ENCODE measurements at regions not wholly inside any gene's neighbourhood (a gene's known extent, or its start where the extent isn't known, plus 50 kb on each side); places are given as distances from the start of the nearest gene placed in this dataset.

DNA sequence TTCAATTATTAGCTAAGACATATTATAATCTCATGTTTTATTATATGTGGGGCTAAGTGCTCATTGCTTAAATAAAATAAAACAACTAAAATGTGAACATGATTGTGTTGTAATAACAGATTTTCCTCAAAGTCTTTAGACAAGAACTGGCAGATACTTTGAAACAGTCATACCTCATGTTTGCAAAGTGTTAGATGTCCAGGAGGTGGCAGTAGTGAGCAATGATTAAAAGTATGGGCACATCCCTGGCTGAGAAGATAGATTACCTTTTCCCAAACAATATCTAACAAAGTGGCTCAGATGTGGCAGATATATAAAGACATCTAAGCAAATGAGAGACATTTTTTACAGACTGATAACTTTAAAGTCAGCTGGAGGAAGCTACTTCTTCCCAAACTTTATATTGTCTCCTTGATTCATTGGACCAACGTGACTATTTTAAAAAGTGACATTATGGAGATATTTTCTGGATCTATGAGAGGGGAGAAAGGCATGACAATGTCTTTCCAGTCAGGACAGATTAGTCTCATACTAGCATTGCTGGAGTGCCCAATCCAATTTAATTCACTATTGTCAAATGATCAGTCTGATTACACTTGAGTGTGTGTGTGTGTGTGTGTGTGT, 269.8 kb downstream of the S1PR1 start:
- ChIA-PET POLR2A (no interaction called here), CTCF (interaction anchor here (0.6 to 1.8 kb wide), 8 partner anchors 14 to 1955 kb away, joined by 3 to 12 read pairs (median 4); no protein-coding TSS in a partner anchor)
- H4K20me1 ChIP-seq (replicated peaks; ENCODE audit: control insufficient read depth, extremely low read depth, insufficient read depth, low read length) = no peaks in the 10 kb centered on the region
- no peaks in the 10 kb centered on the region for H3K36me3 ChIP-seq (ENCODE audit: control insufficient read depth in 2 of 2, extremely low read depth in 1 of 2, insufficient read depth in 2 of 2, low read length in 2 of 2)
- H3K4me2 ChIP-seq (ENCODE audit: insufficient read depth, low read length) = no peak overlapping the region
- H3K4me3 ChIP-seq (replicated peaks in 1 of 3; ENCODE audit: insufficient read depth in 1 of 3, low read depth in 1 of 3, low read length in 3 of 3) = no peak overlapping the region
- peak; percentile 47 for DNase-seq (ENCODE audit: low read depth, low spot score)
- BruUV-seq (replicated peaks) = no TSS peak
- H2AFZ ChIP-seq (ENCODE audit: low read depth, low read length) = no peak overlapping the region
- FAIRE-seq = peak; percentile 82
- H3K9ac ChIP-seq (replicated peaks; ENCODE audit: extremely low read depth, insufficient read depth, low read length) = no peak overlapping the region
- no peaks in the 10 kb centered on the region for H3K9me1 ChIP-seq (replicated peaks; ENCODE audit: control insufficient read depth, extremely low read depth, insufficient read depth, low read length)
- intact Hi-C loops (cut with micrococcal nuclease) (no loop called here), dilution Hi-C loops (cut with MboI; ENCODE audit: extremely low pct_ligation_motif_present, low sequenced_read_pairs) (no loop called here)
- H3K27ac ChIP-seq (ENCODE audit: insufficient read depth, low read depth, low read length) = no peak overlapping the region
- no peaks in the 10 kb centered on the region for H3K79me2 ChIP-seq (ENCODE audit: control insufficient read depth, insufficient read depth, low read length)
- H3K4me1 ChIP-seq (ENCODE audit: control insufficient read depth, extremely low read depth, insufficient read depth, low read length) = no peaks in the 10 kb centered on the region
- H3K9me3 ChIP-seq (replicated peaks; ENCODE audit: control insufficient read depth, insufficient read depth, low read length) = no peaks in the 10 kb centered on the region
- peaks cover 3 to 12% of the 10 kb centered on the region in 2 experiments for H3K27me3 ChIP-seq (ENCODE audit: control insufficient read depth in 2 of 2, insufficient read depth in 2 of 2, low read length in 2 of 2)
- no peak for TF ChIP-seq POLR2AphosphoS5 (IDR thresholded peaks at IDR 0.05; ENCODE audit: insufficient read depth, low read depth, low read length)
- TF ChIP-seq, protein P1, sequence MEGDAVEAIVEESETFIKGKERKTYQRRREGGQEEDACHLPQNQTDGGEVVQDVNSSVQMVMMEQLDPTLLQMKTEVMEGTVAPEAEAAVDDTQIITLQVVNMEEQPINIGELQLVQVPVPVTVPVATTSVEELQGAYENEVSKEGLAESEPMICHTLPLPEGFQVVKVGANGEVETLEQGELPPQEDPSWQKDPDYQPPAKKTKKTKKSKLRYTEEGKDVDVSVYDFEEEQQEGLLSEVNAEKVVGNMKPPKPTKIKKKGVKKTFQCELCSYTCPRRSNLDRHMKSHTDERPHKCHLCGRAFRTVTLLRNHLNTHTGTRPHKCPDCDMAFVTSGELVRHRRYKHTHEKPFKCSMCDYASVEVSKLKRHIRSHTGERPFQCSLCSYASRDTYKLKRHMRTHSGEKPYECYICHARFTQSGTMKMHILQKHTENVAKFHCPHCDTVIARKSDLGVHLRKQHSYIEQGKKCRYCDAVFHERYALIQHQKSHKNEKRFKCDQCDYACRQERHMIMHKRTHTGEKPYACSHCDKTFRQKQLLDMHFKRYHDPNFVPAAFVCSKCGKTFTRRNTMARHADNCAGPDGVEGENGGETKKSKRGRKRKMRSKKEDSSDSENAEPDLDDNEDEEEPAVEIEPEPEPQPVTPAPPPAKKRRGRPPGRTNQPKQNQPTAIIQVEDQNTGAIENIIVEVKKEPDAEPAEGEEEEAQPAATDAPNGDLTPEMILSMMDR (IDR thresholded peaks at IDR 0.05; ENCODE audit: extremely low read depth in 1 of 2, insufficient read depth in 1 of 2, low read depth in 1 of 2, low read length in 2 of 2) = peak; percentile 54 to 56

DNA sequence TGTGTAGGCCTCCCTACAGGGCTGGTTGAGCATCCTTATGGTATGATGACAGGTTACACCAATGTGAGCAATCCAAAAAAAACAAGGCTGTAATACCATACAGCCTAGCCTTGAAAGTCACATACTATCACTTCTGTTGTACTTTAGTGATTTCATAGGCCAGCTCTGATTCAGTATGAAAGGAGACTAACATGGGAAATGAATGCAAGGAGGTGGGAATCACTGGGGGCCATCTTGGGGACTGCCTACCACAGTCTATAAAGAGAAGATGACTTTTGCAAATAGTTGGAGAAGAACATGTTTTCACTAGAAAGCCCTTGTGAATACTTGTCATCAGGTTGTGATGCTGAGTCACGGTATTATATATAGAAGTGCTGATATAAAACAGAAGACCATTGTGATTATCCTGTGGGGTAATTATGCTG, 270.7 kb downstream of the S1PR1 start:
- Histone ChIP-seq H3K27ac (ENCODE audit: insufficient read depth, low read depth, low read length) (no peak overlapping the region), H3K4me1 (ENCODE audit: control insufficient read depth, extremely low read depth, insufficient read depth, low read length) (no peaks in the 10 kb centered on the region), H3K4me2 (ENCODE audit: insufficient read depth, low read length) (no peak overlapping the region), H3K79me2 (ENCODE audit: control insufficient read depth, insufficient read depth, low read length) (no peaks in the 10 kb centered on the region), H3K4me3 (replicated peaks in 1 of 3; ENCODE audit: insufficient read depth in 1 of 3, low read depth in 1 of 3, low read length in 3 of 3) (no peak overlapping the region), H3K9me1 (replicated peaks; ENCODE audit: control insufficient read depth, extremely low read depth, insufficient read depth, low read length) (no peaks in the 10 kb centered on the region), H3K9me3 (replicated peaks; ENCODE audit: control insufficient read depth, insufficient read depth, low read length) (no peaks in the 10 kb centered on the region), H2AFZ (ENCODE audit: low read depth, low read length) (no peak overlapping the region), H3K9ac (replicated peaks; ENCODE audit: extremely low read depth, insufficient read depth, low read length) (no peak overlapping the region), H3K27me3 (ENCODE audit: control insufficient read depth in 2 of 2, insufficient read depth in 2 of 2, low read length in 2 of 2) (peaks cover 3 to 12% of the 10 kb centered on the region in 2 experiments), H3K36me3 (ENCODE audit: control insufficient read depth in 2 of 2, extremely low read depth in 1 of 2, insufficient read depth in 2 of 2, low read length in 2 of 2) (no peaks in the 10 kb centered on the region), H4K20me1 (replicated peaks; ENCODE audit: control insufficient read depth, extremely low read depth, insufficient read depth, low read length) (no peaks in the 10 kb centered on the region)
- POLR2A ChIA-PET = no interaction called here
- TF ChIP-seq FOS (IDR thresholded peaks at IDR 0.05; ENCODE audit: borderline replicate concordance, insufficient read depth, low read length) (no peak), JUN (IDR thresholded peaks at IDR 0.05; ENCODE audit: borderline replicate concordance, insufficient read depth, insufficient read length, low read depth) (no peak), GATA2 (IDR thresholded peaks at IDR 0.05; ENCODE audit: insufficient read depth, insufficient read length, low read depth, low read length) (no peak), POLR2AphosphoS5 (IDR thresholded peaks at IDR 0.05; ENCODE audit: insufficient read depth, low read depth, low read length) (no peak), POLR2A (IDR thresholded peaks at IDR 0.05; ENCODE audit: low read depth, low read length) (no peak), MAX (IDR thresholded peaks at IDR 0.05; ENCODE audit: insufficient read depth, insufficient read length) (no peak), MYC (IDR thresholded peaks at IDR 0.05; ENCODE audit: low read depth, low read length) (no peak), EZH2 (IDR thresholded peaks at IDR 0.05; ENCODE audit: borderline replicate concordance, low read depth, low read length, severe bottlenecking) (no peak)
- TF ChIP-seq, protein P1 (IDR thresholded peaks at IDR 0.05; ENCODE audit: extremely low read depth in 1 of 2, insufficient read depth in 1 of 2, low read depth in 1 of 2, low read length in 2 of 2) = no peak
- no TSS peak for BruUV-seq (replicated peaks)
- FAIRE-seq (no peak), DNase-seq (ENCODE audit: low read depth, low spot score) (no peak)
- dilution Hi-C loops (cut with MboI; ENCODE audit: extremely low pct_ligation_motif_present, low sequenced_read_pairs) = no loop called here
- CTCF ChIA-PET = no interaction called here
- intact Hi-C loops (cut with micrococcal nuclease) = no loop called here
